HUES48 (cell line): ENCODE measurements at regions not wholly inside any gene's neighbourhood (a gene's known extent, or its start where the extent isn't known, plus 50 kb on each side); places are given as distances from the start of the nearest gene placed in this dataset.
"Not testable (repeated sequence)": the region's sequence is repeated elsewhere in the genome, so short reads cannot be mapped to it uniquely, and the experiment has no call there.

Experiments used
- H3K27ac ChIP-seq: one replicate; pipeline ENCODE4 v1.7.0; 2013; ENCODE audit warnings: low read depth, low read length, inconsistent platforms
- H3K27me3 ChIP-seq: 2 replicates; pipeline ENCODE4 v1.6.1; 2013; ENCODE audit warnings: mild to moderate bottlenecking, low read length; ENCODE audit not compliant: control insufficient read depth, insufficient read depth
- H3K36me3 ChIP-seq: 2 replicates; pipeline ENCODE4 v1.6.1; 2013; ENCODE audit warnings: low read length; ENCODE audit not compliant: control insufficient read depth, insufficient read depth
- H3K4me1 ChIP-seq: 2 replicates; pipeline ENCODE4 v1.6.1; 2013; ENCODE audit warnings: mild to moderate bottlenecking, low read length; ENCODE audit not compliant: control insufficient read depth, insufficient read depth
- H3K4me3 ChIP-seq: 2 replicates; pipeline ENCODE4 v1.5.1; 2013; ENCODE audit warnings: mild to moderate bottlenecking, low read depth, low read length
- H3K9ac ChIP-seq: 2 replicates; pipeline ENCODE4 v1.6.1; 2013; ENCODE audit warnings: mild to moderate bottlenecking, low read depth, low read length, moderate library complexity
- H3K9me3 ChIP-seq: 2 replicates; pipeline ENCODE4 v1.6.1; 2013; ENCODE audit warnings: low read length; ENCODE audit not compliant: control insufficient read depth, insufficient read depth

DNA sequence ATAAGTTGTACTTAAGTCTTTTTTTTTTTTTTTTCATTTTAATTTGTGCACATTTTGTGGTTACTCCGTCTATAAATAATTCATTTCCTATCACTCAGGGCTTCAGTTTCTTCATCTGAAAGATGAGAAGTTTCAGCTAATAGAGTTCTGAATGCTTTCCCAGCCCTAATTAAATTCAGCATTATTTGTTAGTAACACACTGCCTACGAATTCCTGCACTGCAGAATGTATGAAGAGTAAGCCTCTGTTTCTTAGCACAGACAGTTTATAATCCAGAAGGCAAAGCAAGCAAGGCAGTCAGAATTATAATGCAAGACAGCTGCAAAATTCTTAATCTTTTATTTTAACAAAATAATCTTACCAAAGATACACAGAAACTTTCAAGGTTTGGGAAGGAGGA, 138.0 kb upstream of the GHR start:
- Histone ChIP-seq H3K27ac (no peak overlapping the region), H3K4me3 (no peak overlapping the region), H3K9ac (no peak overlapping the region), H3K4me1 (peaks cover 3% of the 10 kb centered on the region; the same call in 1 of the 2 replicates), H3K9me3 (no peaks in the 10 kb centered on the region), H3K27me3 (no peaks in the 10 kb centered on the region), H3K36me3 (no peaks in the 10 kb centered on the region)

DNA sequence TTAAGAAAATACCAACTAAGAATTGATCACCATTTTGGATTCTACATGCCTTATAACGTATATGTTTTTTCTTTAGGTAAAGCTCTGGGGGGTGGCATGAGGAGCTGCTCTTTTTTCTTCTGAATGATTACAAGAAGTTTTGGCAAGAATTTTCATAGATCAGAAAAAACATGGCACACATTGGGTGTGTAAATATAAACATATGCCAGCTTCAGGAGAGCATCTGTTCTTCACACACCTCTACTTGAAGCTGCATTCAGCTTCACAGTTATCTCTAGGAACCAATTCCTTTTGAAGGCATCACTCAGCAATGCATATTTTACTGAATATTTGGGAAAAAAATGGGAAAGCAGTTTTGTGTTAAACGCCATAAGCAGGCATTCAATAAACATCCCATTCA, 122.7 kb upstream of the GHR start:
- H3K9ac ChIP-seq, result no peak overlapping the region
- H3K27me3 ChIP-seq, result no peaks in the 10 kb centered on the region
- peaks cover 10% of the 10 kb centered on the region for H3K9me3 ChIP-seq
- H3K27ac ChIP-seq, result no peak overlapping the region
- no peaks in the 10 kb centered on the region for H3K36me3 ChIP-seq
- no peaks in the 10 kb centered on the region for H3K4me1 ChIP-seq
- no peak overlapping the region for H3K4me3 ChIP-seq

DNA sequence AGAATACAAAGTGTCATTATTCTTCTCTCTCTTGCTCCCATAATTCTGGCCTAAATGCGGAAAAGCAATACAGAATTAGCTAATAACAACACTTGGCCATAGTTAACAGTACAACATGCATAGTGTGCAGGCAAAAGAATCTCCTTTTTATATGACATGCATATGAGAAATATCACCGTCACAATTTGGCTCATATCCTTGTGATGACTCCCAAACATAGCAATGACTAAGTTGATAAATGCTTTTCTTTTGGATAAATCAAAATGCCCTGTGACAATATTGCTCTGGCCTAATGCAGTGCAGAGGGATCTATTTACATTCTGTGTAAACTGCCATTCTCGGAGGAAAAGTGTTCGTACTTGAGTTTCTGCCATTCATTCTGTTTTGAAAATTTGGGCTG, 121.9 kb upstream of the GHR start:
- H3K9me3 ChIP-seq, result peaks cover 10% of the 10 kb centered on the region

DNA sequence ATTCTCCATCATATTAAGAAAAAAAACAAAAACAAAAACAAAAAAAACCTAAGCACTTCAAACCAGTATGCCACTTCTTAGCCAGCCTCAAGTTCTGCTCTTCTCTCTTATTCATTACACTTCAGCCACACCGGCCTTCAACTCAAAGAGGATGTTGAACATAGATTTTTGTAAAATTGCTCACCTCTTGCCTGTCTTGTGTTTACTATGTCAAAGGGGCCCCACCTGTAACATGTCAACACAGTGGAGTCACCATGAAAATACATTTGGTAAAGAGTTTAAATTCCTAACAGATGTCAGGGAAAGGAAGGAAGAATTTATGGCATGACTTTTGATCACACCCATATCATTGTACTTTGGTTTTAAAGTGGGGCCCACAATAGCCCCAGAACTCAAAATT, 121.1 kb upstream of the GHR start:
- H3K36me3 ChIP-seq, result no peaks in the 10 kb centered on the region
- H3K27ac ChIP-seq, result no peak overlapping the region
- no peak overlapping the region for H3K4me3 ChIP-seq
- H3K9ac ChIP-seq, result no peak overlapping the region
- peaks cover 10% of the 10 kb centered on the region for H3K9me3 ChIP-seq
- no peaks in the 10 kb centered on the region for H3K27me3 ChIP-seq
- no peaks in the 10 kb centered on the region for H3K4me1 ChIP-seq

More for the DNA sequence above, 121.9 kb upstream of the GHR start:
- H3K27me3 ChIP-seq, result no peaks in the 10 kb centered on the region
- H3K4me1 ChIP-seq, result no peaks in the 10 kb centered on the region
- no peak overlapping the region for H3K9ac ChIP-seq
- H3K4me3 ChIP-seq, result no peak overlapping the region
- H3K27ac ChIP-seq, result no peak overlapping the region
- H3K36me3 ChIP-seq, result no peaks in the 10 kb centered on the region

DNA sequence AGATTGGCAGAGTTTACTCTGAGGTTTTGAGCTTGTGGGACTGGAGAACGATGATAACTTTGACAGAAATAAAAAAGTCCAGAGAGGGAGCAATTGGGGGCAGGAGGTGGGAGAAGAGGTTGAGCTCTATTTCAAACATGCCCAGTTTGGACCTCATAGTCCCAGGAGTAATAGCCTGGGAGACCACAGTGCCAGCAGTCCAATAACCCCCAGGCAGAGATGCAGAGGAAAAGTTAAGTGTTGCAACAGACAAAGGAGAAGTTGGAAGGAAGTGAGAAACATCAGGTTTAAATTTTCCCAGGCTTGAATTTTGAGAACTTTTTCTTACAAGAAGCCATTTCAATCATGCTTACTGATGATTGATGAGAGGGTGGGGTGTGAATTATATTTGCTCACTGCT, 117.0 kb upstream of the GHR start:
- Histone ChIP-seq H3K4me3 (no peak overlapping the region), H3K27ac (no peak overlapping the region), H3K9me3 (peaks cover 10% of the 10 kb centered on the region), H3K27me3 (no peaks in the 10 kb centered on the region), H3K9ac (no peak overlapping the region), H3K4me1 (no peaks in the 10 kb centered on the region), H3K36me3 (no peaks in the 10 kb centered on the region)

DNA sequence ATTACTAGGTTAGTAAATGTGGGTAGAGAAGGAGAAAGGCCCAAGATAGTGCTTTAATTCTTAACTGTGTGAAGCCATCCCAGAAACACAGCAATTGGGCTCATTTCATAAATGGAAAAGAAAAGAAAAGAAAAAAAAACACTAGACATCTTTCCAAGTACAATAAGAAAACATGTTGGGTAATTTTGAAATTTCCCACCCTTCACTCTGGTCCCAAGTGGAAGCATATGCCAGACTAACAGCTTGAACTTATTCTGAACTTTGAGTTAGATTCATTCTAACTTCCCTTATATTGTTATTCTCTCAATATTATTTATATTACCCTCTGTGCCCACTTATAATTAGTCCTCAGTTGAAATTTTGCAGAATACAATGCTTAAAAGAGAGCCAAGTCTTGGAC, 113.4 kb upstream of the GHR start:
- H3K4me3 ChIP-seq, result no peak overlapping the region
- H3K36me3 ChIP-seq, result no peaks in the 10 kb centered on the region
- no peak overlapping the region for H3K9ac ChIP-seq
- no peaks in the 10 kb centered on the region for H3K4me1 ChIP-seq
- no peak overlapping the region for H3K27ac ChIP-seq
- H3K9me3 ChIP-seq, result no peaks in the 10 kb centered on the region
- H3K27me3 ChIP-seq, result no peaks in the 10 kb centered on the region

DNA sequence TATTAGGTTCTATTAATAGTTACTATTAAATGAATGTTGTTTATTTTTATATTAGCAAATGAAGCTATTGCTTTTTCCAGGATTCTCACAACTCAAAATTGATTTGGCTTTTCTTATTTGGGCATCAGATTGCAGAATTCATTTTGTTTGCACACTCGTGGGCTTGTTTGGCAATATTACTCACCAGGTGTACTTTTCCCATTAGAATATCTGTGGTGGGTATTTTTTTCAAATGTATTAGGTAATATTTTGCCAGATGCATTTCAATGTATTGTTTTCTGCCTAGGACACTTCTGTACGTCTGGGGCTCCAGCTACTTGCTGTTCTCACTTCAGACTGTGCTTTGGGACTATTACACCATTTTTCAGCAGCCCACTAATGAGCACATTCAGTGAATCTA, 108.0 kb upstream of the GHR start:
- no peak overlapping the region for H3K4me3 ChIP-seq
- no peaks in the 10 kb centered on the region for H3K4me1 ChIP-seq
- peaks cover 24% of the 10 kb centered on the region for H3K9me3 ChIP-seq
- H3K9ac ChIP-seq, result no peak overlapping the region
- H3K36me3 ChIP-seq, result no peaks in the 10 kb centered on the region
- no peak overlapping the region for H3K27ac ChIP-seq
- no peaks in the 10 kb centered on the region for H3K27me3 ChIP-seq

DNA sequence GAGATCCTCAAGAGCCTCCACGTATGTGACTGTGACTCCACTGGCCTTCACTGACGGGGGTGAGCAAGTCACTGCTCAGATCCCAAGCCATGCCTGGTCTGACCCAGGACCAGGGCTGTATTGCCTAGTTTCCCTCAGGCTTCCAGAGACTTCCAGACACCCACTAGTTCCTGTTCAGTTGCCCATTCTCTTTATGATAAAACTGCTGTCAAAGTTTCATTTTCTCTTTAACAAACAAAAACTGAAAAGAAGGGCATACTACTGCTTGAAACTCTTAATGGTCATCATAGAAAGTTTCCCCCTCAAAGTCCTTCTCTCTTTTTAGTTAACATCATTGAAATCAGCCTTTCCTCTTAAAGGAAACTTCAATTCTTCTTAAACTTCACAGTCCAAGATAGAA, 105.7 kb upstream of the GHR start:
- no peaks in the 10 kb centered on the region for H3K27me3 ChIP-seq
- no peaks in the 10 kb centered on the region for H3K36me3 ChIP-seq
- peaks cover 32% of the 10 kb centered on the region for H3K9me3 ChIP-seq
- no peak overlapping the region for H3K9ac ChIP-seq
- H3K4me1 ChIP-seq, result no peaks in the 10 kb centered on the region
- no peak overlapping the region for H3K4me3 ChIP-seq
- H3K27ac ChIP-seq, result no peak overlapping the region

DNA sequence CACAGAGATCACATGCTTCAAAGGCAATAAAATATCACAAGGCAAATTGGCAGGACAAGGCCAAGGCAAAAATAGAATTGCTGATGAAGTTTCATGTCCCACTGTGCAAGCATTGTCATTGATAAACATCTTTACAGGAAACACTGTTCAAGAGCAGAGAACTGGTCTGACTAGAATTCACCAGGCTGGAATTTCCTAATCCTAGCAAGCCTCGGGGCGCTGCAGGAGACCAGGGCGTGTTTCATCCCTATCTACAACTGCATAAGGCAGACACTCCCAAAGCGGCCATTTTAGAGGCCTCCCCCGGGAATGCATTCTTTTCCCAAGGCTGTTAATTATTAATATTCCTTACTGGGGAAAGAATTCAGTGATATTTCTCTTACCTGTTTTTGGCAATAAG, 103.7 kb upstream of the GHR start:
- H3K27me3 ChIP-seq, H3K9ac ChIP-seq, H3K4me3 ChIP-seq: not testable (repeated sequence)

DNA sequence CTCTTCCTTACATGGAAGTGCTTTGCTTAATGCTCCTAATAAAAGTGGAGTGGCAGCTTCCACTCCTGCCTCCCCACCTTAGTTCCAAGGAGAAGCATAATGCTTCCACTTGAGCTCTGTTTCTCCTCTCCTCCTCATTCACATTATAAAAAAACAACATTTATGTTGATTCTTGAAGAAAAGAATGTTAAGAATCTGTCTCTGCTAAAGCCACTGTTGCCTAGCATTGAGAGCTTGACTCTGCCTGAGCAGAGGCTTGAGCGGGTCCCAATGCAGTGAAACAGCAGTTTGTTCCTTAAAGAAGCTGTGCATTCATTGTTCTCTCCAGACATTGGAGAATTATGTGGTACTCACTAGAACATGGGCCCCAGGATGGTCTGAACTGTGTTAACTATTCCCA, 101.5 kb upstream of the GHR start:
- peak overlapping the region; percentile 1; the same call in 1 of the 2 replicates for H3K4me3 ChIP-seq
- H3K36me3 ChIP-seq, result no peaks in the 10 kb centered on the region
- no peak overlapping the region for H3K27ac ChIP-seq
- no peaks in the 10 kb centered on the region for H3K4me1 ChIP-seq
- no peaks in the 10 kb centered on the region for H3K27me3 ChIP-seq
- no peak overlapping the region for H3K9ac ChIP-seq
- H3K9me3 ChIP-seq, result peaks cover 32% of the 10 kb centered on the region

More for the DNA sequence above, 103.7 kb upstream of the GHR start:
- H3K9me3 ChIP-seq, result peaks cover 32% of the 10 kb centered on the region
- H3K4me1 ChIP-seq, H3K36me3 ChIP-seq, H3K27ac ChIP-seq: not testable (repeated sequence)

DNA sequence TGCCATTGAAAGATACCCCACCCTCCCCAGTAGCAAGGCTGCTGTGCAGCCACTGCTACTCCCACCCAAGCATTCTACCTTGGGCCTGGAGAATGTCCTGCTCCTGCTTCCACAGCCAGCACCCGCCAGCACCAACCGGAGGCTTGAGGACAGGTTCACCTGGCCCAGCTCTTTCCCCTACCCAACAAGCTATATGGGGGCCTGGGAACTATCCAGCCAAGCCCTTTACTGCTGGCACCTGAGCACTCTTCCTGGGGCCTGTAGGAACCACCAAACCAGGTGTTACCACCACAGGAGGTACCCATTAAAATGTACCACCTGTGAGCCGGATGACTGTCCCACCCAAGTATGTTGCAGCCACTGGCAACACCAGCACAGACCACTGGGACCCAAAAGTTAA, 86.1 kb upstream of the GHR start:
- Histone ChIP-seq H3K27ac (no peak overlapping the region), H3K9ac (no peak overlapping the region), H3K36me3 (no peaks in the 10 kb centered on the region), H3K27me3 (no peaks in the 10 kb centered on the region), H3K4me3 (no peak overlapping the region), H3K9me3 (peaks cover 4% of the 10 kb centered on the region; the same call in 1 of the 2 replicates), H3K4me1 (no peaks in the 10 kb centered on the region)

DNA sequence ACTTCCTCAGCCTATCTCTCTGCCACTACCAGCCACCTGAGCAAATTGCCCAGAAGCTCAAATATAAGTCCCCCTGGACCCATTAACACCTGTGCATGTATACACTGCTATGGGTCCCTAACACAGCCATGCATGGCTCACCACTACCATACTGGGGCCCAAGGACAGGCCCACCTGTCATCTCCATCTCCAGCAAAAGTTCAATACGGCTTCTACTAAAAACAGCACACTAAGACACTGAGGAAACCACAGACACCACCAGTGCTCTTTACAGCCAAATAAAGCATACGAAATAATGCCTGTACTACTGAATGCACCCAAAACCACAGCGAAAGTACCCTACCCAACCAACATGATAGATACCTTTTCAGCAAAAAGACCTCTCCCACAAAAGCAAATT, 85.6 kb upstream of the GHR start:
- Histone ChIP-seq H3K9me3 (peaks cover 4% of the 10 kb centered on the region; the same call in 1 of the 2 replicates), H3K4me3 (no peak overlapping the region), H3K27ac (no peak overlapping the region), H3K27me3 (no peaks in the 10 kb centered on the region), H3K36me3 (no peaks in the 10 kb centered on the region), H3K4me1 (no peaks in the 10 kb centered on the region), H3K9ac (no peak overlapping the region)
